ENCODE measurements at regions not wholly inside any gene's neighbourhood (a gene's known extent, or its start where the extent isn't known, plus 50 kb on each side); places are given as distances from the start of the nearest gene placed in this dataset.

DNA sequence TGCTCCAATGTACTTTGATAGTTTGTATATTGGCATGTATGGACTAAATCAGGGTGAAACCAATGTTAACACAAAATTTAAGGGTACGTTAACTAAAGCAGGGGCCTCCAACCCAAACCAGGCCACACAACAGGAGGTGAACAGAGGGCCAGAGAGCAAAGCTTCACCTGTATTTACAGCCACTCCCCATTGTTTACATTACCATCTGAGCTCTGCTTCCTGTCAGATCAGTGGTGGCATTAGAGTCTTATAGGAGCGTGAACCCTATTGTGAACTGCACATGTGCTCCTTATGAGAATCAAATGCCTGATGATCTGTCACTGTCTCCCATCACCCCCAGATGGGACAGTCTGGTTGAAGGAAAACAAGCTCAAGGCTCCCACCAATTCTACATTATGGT lies 62.0 kb upstream of the SCIN start:
- TF ChIP-seq EZH2 (IDR thresholded peaks at IDR 0.05; ENCODE audit: borderline replicate concordance, low read depth, low read length, severe bottlenecking) = no peak
- no peak for TF ChIP-seq FOS (IDR thresholded peaks at IDR 0.05; ENCODE audit: borderline replicate concordance, insufficient read depth, low read length)
- no peak for TF ChIP-seq JUN (IDR thresholded peaks at IDR 0.05; ENCODE audit: borderline replicate concordance, insufficient read depth, insufficient read length, low read depth)
- no peaks in the 10 kb centered on the region for H3K36me3 ChIP-seq (ENCODE audit: control insufficient read depth in 2 of 2, extremely low read depth in 1 of 2, insufficient read depth in 2 of 2, low read length in 2 of 2)
- FAIRE-seq = no peak

DNA sequence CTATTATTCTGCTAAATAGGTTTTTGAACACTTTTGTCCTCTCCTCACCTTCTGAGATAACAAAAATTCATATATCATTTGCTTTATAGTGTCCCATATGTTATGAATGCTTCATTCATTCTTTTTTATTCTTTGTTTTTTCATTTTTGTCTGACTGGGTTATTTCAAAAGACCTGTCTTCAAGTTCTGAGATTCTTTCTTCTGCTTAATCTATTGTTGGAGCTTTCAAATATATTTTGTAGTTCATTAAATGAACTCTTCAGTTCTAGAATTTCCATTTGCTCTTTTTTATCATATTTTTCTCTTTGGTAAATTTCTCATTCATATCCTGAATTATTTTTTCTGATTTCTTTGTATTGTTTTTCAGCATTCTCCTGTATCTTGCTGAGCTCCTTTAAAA lies 53.1 kb upstream of the SCIN start:
- Histone ChIP-seq H3K36me3 (ENCODE audit: control insufficient read depth in 2 of 2, extremely low read depth in 1 of 2, insufficient read depth in 2 of 2, low read length in 2 of 2) (no peaks in the 10 kb centered on the region), H4K20me1 (replicated peaks; ENCODE audit: control insufficient read depth, extremely low read depth, insufficient read depth, low read length) (no peaks in the 10 kb centered on the region), H3K4me2 (ENCODE audit: insufficient read depth, low read length) (no peak overlapping the region), H3K27me3 (ENCODE audit: control insufficient read depth in 2 of 2, insufficient read depth in 2 of 2, low read length in 2 of 2) (peaks cover 2 to 19% of the 10 kb centered on the region in 2 experiments), H3K4me1 (ENCODE audit: control insufficient read depth, extremely low read depth, insufficient read depth, low read length) (no peaks in the 10 kb centered on the region), H3K79me2 (ENCODE audit: control insufficient read depth, insufficient read depth, low read length) (no peaks in the 10 kb centered on the region), H3K27ac (ENCODE audit: insufficient read depth, low read depth, low read length) (no peak overlapping the region), H3K4me3 (replicated peaks in 1 of 3; ENCODE audit: insufficient read depth in 1 of 3, low read depth in 1 of 3, low read length in 3 of 3) (no peak overlapping the region), H2AFZ (ENCODE audit: low read depth, low read length) (no peak overlapping the region), H3K9me1 (replicated peaks; ENCODE audit: control insufficient read depth, extremely low read depth, insufficient read depth, low read length) (no peaks in the 10 kb centered on the region), H3K9ac (replicated peaks; ENCODE audit: extremely low read depth, insufficient read depth, low read length) (no peak overlapping the region), H3K9me3 (replicated peaks; ENCODE audit: control insufficient read depth, insufficient read depth, low read length) (no peaks in the 10 kb centered on the region)
- POLR2A ChIA-PET = no interaction called here
- no peak for TF ChIP-seq EZH2 (IDR thresholded peaks at IDR 0.05; ENCODE audit: borderline replicate concordance, low read depth, low read length, severe bottlenecking)
- no peak for TF ChIP-seq GATA2 (IDR thresholded peaks at IDR 0.05; ENCODE audit: insufficient read depth, insufficient read length, low read depth, low read length)
- TF ChIP-seq MYC (IDR thresholded peaks at IDR 0.05; ENCODE audit: low read depth, low read length) = no peak
- no peak for TF ChIP-seq POLR2A (IDR thresholded peaks at IDR 0.05; ENCODE audit: low read depth, low read length)
- TF ChIP-seq, protein P1, sequence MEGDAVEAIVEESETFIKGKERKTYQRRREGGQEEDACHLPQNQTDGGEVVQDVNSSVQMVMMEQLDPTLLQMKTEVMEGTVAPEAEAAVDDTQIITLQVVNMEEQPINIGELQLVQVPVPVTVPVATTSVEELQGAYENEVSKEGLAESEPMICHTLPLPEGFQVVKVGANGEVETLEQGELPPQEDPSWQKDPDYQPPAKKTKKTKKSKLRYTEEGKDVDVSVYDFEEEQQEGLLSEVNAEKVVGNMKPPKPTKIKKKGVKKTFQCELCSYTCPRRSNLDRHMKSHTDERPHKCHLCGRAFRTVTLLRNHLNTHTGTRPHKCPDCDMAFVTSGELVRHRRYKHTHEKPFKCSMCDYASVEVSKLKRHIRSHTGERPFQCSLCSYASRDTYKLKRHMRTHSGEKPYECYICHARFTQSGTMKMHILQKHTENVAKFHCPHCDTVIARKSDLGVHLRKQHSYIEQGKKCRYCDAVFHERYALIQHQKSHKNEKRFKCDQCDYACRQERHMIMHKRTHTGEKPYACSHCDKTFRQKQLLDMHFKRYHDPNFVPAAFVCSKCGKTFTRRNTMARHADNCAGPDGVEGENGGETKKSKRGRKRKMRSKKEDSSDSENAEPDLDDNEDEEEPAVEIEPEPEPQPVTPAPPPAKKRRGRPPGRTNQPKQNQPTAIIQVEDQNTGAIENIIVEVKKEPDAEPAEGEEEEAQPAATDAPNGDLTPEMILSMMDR (IDR thresholded peaks at IDR 0.05; ENCODE audit: extremely low read depth in 1 of 2, insufficient read depth in 1 of 2, low read depth in 1 of 2, low read length in 2 of 2) = no peak
- TF ChIP-seq, protein P2, sequence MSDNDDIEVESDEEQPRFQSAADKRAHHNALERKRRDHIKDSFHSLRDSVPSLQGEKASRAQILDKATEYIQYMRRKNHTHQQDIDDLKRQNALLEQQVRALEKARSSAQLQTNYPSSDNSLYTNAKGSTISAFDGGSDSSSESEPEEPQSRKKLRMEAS (IDR thresholded peaks at IDR 0.05; ENCODE audit: insufficient read depth, insufficient read length) = no peak
- no peak for DNase-seq (ENCODE audit: low read depth, low spot score)
- dilution Hi-C loops (cut with MboI; ENCODE audit: extremely low pct_ligation_motif_present, low sequenced_read_pairs) (no loop called here), intact Hi-C loops (cut with micrococcal nuclease) (no loop called here)
- CTCF ChIA-PET = no interaction called here
- BruUV-seq (replicated peaks) = no TSS peak
- no peak for FAIRE-seq

More for the DNA sequence above, 62.0 kb upstream of the SCIN start:
- H3K79me2 ChIP-seq (ENCODE audit: control insufficient read depth, insufficient read depth, low read length) = no peaks in the 10 kb centered on the region
- H3K27ac ChIP-seq (ENCODE audit: insufficient read depth, low read depth, low read length) = no peak overlapping the region
- H3K4me2 ChIP-seq (ENCODE audit: insufficient read depth, low read length) = no peak overlapping the region
- ChIA-PET POLR2A (no interaction called here), CTCF (interaction anchor here (1.2 to 1.3 kb wide), 2 partner anchors 16 to 18 kb away, joined by 3 to 6 read pairs; no protein-coding TSS in a partner anchor)
- H2AFZ ChIP-seq (ENCODE audit: low read depth, low read length) = no peak overlapping the region
- no peaks in the 10 kb centered on the region for H3K27me3 ChIP-seq (ENCODE audit: control insufficient read depth in 2 of 2, insufficient read depth in 2 of 2, low read length in 2 of 2)
- no peaks in the 10 kb centered on the region for H3K9me1 ChIP-seq (replicated peaks; ENCODE audit: control insufficient read depth, extremely low read depth, insufficient read depth, low read length)
- no peaks in the 10 kb centered on the region for H3K9me3 ChIP-seq (replicated peaks; ENCODE audit: control insufficient read depth, insufficient read depth, low read length)
- H3K4me1 ChIP-seq (ENCODE audit: control insufficient read depth, extremely low read depth, insufficient read depth, low read length) = no peaks in the 10 kb centered on the region
- no peak overlapping the region for H3K9ac ChIP-seq (replicated peaks; ENCODE audit: extremely low read depth, insufficient read depth, low read length)
- no peak for DNase-seq (ENCODE audit: low read depth, low spot score)
- H3K4me3 ChIP-seq (replicated peaks in 1 of 3; ENCODE audit: insufficient read depth in 1 of 3, low read depth in 1 of 3, low read length in 3 of 3) = no peak overlapping the region
- intact Hi-C loops (cut with micrococcal nuclease) = no loop called here
- H4K20me1 ChIP-seq (replicated peaks; ENCODE audit: control insufficient read depth, extremely low read depth, insufficient read depth, low read length) = no peaks in the 10 kb centered on the region
- dilution Hi-C loops (cut with MboI; ENCODE audit: extremely low pct_ligation_motif_present, low sequenced_read_pairs) = no loop called here
- BruUV-seq (replicated peaks) = no TSS peak
